Neural cell (in vitro differentiated cells): ENCODE measurements at regions not wholly inside any gene's neighbourhood (a gene's known extent, or its start where the extent isn't known, plus 50 kb on each side); places are given as distances from the start of the nearest gene placed in this dataset.

ENCODE experiments used
- CTCF ChIP-seq: fragments of 450-650 bp; IDR thresholded peaks from 2 replicates; pipeline ENCODE4 v1.5.1; 2014; ENCODE audit warnings: antibody characterized with exemption, mild to moderate bottlenecking, moderate library complexity; ENCODE audit not compliant: poor library complexity, severe bottlenecking
- EP300 ChIP-seq: fragments of 450-650 bp; conservative IDR thresholded peaks from 2 replicates; pipeline ENCODE4 v1.6.1; 2014; ENCODE audit warnings: antibody characterized with exemption, mild to moderate bottlenecking, moderate library complexity; ENCODE audit not compliant: poor library complexity, severe bottlenecking
- EZH2 ChIP-seq: fragments of 200-600, 300-800 bp; shearing (Covaris generic), sonication (generic); IDR thresholded peaks from 2 replicates; pipeline ENCODE4 v1.6.1; 2014; ENCODE audit warnings: antibody characterized with exemption, low read length, borderline replicate concordance, mild to moderate bottlenecking; ENCODE audit not compliant: insufficient read depth, poor library complexity, severe bottlenecking
- MXI1 ChIP-seq: fragments of 450-650 bp; conservative IDR thresholded peaks from 2 replicates; pipeline ENCODE4 v1.6.1; 2014; ENCODE audit warnings: antibody characterized with exemption, mild to moderate bottlenecking; ENCODE audit not compliant: poor library complexity, severe bottlenecking
- POLR2AphosphoS5 ChIP-seq: IDR thresholded peaks from 2 replicates; pipeline ENCODE4 v1.6.1; 2012
- RAD21 ChIP-seq: fragments of 450-650 bp; conservative IDR thresholded peaks from 2 replicates; pipeline ENCODE4 v1.6.1; 2014; ENCODE audit warnings: antibody characterized with exemption, mild to moderate bottlenecking, moderate library complexity
- REST ChIP-seq: IDR thresholded peaks from 2 replicates; pipeline ENCODE4 v1.6.1; 2012; ENCODE audit warnings: borderline replicate concordance
- SMC3 ChIP-seq: fragments of 450-650 bp; conservative IDR thresholded peaks from 2 replicates; pipeline ENCODE4 v1.6.1; 2014; ENCODE audit warnings: antibody characterized with exemption, mild to moderate bottlenecking, moderate library complexity; ENCODE audit not compliant: poor library complexity
- TAF1 ChIP-seq: IDR thresholded peaks from 2 replicates; pipeline ENCODE4 v1.6.1; 2012; ENCODE audit warnings: low read depth

- no peak for TF ChIP-seq CTCF
- no peak for TF ChIP-seq EZH2
- TF ChIP-seq POLR2AphosphoS5, result no peak
- TF ChIP-seq MXI1, result no peak
- no peak for TF ChIP-seq TAF1
- TF ChIP-seq EP300, result no peak
- no peak for TF ChIP-seq RAD21
- no peak for TF ChIP-seq REST
- TF ChIP-seq SMC3, result no peak
Measured at GRCh38 chr2:212606232-212606631, 67.6 kb upstream of the ERBB4 start.
